ENCODE measurements at regions not wholly inside any gene's neighbourhood (a gene's known extent, or its start where the extent isn't known, plus 50 kb on each side); places are given as distances from the start of the nearest gene placed in this dataset.
"Not testable (repeated sequence)": the region's sequence is repeated elsewhere in the genome, so short reads cannot be mapped to it uniquely, and the experiment has no call there.

GRCh38 chr6:121771937-121772720 is 336.7 kb downstream of the GJA1 start:
- DNase-seq = no peak

GRCh38 chr6:121776054-121776453 is 340.6 kb downstream of the GJA1 start:
- DNase-seq = no peak

GRCh38 chr6:121780325-121781321 is 345.2 kb downstream of the GJA1 start:
- DNase-seq = no peak

- DNase-seq = no peak
Measured at GRCh38 chr6:121791396-121792315, 356.2 kb downstream of the GJA1 start.

GRCh38 chr6:121794630-121795029 is 359.2 kb downstream of the GJA1 start:
- DNase-seq = no peak

GRCh38 chr6:121797598-121797997 is 362.2 kb downstream of the GJA1 start:
- not testable (repeated sequence) for DNase-seq

- DNase-seq = not testable (repeated sequence)
Measured at GRCh38 chr6:121798126-121798525, 362.7 kb downstream of the GJA1 start.

- no peak for DNase-seq
Measured at GRCh38 chr6:121799574-121799973, 364.1 kb downstream of the GJA1 start.

- no peak for DNase-seq
Measured at GRCh38 chr6:121800047-121800446, 364.6 kb downstream of the GJA1 start.

GRCh38 chr6:121806116-121806515 is 370.7 kb downstream of the GJA1 start:
- no peak for DNase-seq

GRCh38 chr6:121809211-121809610 is 373.8 kb downstream of the GJA1 start:
- DNase-seq = no peak

GRCh38 chr6:121810158-121811032 is 374.9 kb downstream of the GJA1 start:
- DNase-seq = no peak

GRCh38 chr6:121811106-121811505 is 375.7 kb downstream of the GJA1 start:
- DNase-seq = no peak

GRCh38 chr6:121816361-121816760 is 380.9 kb downstream of the GJA1 start:
- no peak for DNase-seq

- DNase-seq = no peak
Measured at GRCh38 chr6:121816906-121817540, 381.6 kb downstream of the GJA1 start.

GRCh38 chr6:121823437-121823851 is 388.0 kb downstream of the GJA1 start:
- DNase-seq = no peak

GRCh38 chr6:121826156-121826810 is 390.8 kb downstream of the GJA1 start:
- DNase-seq = no peak

- DNase-seq = no peak
Measured at GRCh38 chr6:121828146-121828886, 392.9 kb downstream of the GJA1 start.

GRCh38 chr6:121830736-121831135 is 395.3 kb downstream of the GJA1 start:
- DNase-seq = no peak

- DNase-seq = no peak
Measured at GRCh38 chr6:121835662-121836061, 400.2 kb downstream of the GJA1 start.

Data from stimulated activated CD4-positive, alpha-beta T cell treated with anti-CD3 and anti-CD28 coated beads, Interleukin-4, amount 100 ng/mL, for 24 hours (primary cell).